ENCODE measurements at regions not wholly inside any gene's neighbourhood (a gene's known extent, or its start where the extent isn't known, plus 50 kb on each side); places are given as distances from the start of the nearest gene placed in this dataset.
"Not testable (repeated sequence)": the region's sequence is repeated elsewhere in the genome, so short reads cannot be mapped to it uniquely, and the experiment has no call there.

DNA sequence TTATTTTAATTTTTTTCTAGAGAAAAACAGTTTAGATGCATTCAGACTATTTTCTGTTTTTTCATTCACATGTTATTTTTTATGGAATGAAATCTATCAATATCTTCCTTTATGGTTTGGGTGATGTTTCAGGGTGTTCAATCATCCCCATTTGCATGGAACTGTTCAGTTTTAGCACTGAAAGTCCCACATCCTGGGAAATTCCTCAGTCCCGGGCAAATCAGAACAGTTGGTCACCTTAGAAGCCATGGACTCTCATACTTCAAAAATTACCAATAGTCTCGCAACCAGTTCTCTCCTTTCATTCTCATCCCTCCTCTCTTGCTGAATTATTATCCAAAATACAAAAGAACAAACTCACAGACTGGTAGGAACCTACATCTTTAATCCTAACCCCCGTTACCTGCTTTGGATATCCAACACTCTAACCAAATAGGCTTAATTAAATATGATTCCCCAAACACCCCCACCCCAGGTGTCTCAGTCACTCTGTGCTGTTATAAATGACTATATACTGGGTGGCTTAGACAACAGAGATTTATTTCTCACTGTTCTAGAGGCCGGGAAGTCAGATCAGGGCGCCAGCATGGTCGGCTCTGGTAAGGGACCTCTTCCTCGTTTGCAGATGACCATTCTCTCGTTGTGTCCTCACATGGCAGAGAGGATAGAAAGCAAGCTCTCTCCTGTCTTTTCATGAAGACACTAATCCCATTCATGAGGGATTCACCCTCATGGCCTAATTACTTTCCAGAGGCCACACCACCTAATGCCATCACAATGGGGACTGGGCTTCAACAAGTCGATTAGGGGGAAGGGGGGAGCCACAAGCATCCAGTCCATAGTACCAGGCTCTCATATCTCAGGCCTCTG, 57.7 kb upstream of the SLC1A4 start:
- no peak for DNase-seq (ENCODE audit: extremely low read depth, low read depth)

DNA sequence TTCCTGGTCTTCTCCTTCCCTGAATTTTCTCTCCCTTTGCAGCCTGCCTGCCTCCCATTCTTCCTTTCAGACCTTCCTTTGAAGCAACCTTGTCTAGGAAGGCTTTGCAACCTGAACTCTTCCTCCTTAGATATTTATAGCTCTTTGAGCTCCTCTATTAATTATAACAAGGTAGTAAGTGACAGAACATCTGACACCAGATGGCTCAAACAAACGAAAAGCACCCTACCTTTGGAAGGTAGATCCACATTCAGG, 57.2 kb upstream of the SLC1A4 start:
- no peak for DNase-seq (ENCODE audit: extremely low read depth, low read depth)

GRCh38 chr2:64932371-64933216, 56.6 kb upstream of the SLC1A4 start:
- no peak for DNase-seq (ENCODE audit: extremely low read depth, low read depth)

DNA sequence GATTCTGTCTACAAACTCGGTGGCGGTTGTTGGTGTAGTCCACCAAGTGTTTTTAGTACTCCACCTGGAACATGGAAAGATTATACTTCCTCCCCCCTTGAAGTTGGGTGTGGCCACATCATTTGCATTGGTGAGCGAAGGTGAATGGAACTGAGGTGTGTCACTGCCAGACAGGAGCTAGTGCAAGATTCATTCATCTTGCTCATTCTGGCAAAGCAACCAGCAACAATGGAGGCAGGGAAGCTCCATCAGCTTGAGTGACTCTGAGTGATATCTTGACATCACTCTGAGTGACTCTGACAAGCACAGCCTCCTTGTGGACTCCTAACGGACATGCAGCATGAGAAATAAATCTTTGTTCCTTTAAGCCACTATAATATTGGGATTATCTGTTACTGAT, 54.7 kb upstream of the SLC1A4 start:
- no peak for DNase-seq (ENCODE audit: extremely low read depth, low read depth)

GRCh38 chr2:64936809-64937208, 52.4 kb upstream of the SLC1A4 start:
- no peak for DNase-seq (ENCODE audit: extremely low read depth, low read depth)

GRCh38 chr2:64937314-64937686, 51.9 kb upstream of the SLC1A4 start:
- DNase-seq (ENCODE audit: extremely low read depth, low read depth): not testable (repeated sequence)

DNA sequence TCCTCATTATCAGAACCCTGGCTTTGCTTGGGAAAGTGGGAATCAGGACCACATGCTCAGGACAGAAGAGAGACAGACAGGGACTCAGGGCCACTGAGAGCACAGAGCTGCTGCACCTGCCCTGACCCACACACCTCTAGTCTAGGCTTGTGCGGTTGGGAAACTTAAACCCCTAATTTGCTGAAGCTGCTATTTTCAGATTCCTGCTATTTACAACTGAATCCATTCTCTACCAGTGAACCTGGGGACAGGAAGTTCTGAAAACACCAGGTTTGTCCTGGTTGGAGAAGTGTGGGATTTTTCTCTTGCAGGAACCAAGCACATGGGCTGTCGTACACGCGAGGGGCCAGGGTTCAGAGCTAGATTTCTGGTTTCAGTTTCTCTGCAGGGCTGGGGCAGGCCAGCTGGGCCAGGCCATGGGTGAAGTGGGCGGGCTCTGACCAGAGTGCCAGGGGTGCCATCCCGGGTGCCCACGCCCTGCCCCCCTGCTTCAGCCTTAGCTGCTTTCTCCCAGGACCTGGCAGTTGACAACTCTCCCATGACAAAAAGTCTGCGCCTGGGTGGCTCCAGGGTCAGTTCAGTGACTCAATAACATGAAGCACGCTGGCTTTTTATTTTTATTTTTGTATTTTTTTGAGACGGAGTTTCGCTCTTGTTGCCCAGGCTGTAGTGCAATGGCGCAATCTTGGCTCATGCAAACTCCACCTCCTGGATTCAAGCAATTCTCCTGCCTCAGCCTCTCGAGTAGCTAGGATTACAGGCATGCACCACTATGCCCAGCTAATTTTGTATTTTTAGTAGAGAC, 51.3 kb upstream of the SLC1A4 start:
- no peak for DNase-seq (ENCODE audit: extremely low read depth, low read depth)

DNA sequence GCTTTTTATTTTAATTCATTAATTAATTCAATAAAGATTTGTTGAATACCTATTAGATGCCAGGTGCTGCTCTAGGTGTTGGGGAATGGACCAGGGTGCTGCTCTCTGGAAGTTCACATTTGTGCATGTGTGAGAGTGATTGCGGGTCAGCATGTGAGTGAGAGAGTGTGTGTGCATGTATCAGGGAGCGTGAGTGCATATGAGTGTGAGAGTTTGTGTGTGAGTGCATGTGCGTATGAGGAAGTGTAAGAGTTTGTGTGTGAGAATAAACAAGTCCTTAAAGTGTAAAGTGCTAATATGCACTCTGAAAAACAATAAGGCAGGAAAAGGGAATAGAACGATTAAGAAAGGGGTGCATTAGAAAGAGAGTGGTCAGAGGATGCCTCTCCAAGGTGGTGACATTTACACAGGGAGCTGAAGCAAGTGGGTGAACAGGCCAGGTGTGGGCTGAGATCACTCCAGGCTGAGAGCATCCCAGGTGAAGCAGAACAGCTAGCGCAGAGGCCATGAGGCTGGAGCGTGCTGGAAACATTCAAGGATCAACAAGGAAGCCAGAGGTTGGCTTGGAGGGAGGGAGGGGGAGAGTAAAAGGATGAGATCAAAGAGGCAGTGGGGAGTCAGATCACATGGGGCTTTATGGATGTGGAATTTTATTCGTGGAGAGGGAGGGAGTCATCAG, 50.5 kb upstream of the SLC1A4 start:
- DNase-seq (ENCODE audit: extremely low read depth, low read depth): no peak

DNA sequence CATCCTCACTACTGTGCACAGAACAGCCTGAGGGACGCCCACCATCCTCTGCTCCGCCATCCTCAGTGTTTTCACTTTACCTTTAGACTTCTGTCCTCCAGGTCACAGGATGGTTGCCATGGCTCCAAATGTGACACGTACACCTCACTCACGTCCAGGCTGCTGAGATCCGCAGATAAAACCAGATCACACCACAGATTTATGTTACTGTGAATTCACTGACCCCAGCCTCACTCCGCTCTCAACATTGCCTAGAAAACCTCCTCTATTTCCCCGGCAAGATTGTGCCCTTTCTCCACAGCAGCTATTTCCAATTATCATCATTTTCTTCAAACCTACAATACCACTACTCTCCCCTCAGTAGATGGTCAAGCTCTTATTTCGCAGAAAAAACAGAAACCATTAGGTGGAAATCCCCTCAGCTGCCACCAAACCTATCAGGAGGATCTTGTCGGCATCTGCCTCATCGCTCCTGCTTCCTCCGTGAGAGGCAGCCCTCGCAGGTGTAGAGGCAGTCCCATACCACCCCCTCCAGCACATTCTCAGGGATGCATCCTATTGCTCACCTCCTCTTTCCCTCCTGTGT, 49.8 kb upstream of the SLC1A4 start:
- DNase-seq (ENCODE audit: extremely low read depth, low read depth): no peak

Small RNA genes in the stretch of these regions (small RNA-seq; reads per million reads assigned to genes)
- 0 reads per million in 2 experiments for gene RF00019
- gene RN7SL211P: 0 to 0.06 reads per million in 2 experiments
- gene RN7SL341P: 0 reads per million in 2 experiments

Measured in NCI-H460 (cell line).